Erythroblast (primary cell): ENCODE measurements at regions not wholly inside any gene's neighbourhood (a gene's known extent, or its start where the extent isn't known, plus 50 kb on each side); places are given as distances from the start of the nearest gene placed in this dataset.

ENCODE experiments used
- GATA1 ChIP-seq: IDR thresholded peaks from 2 replicates; pipeline ENCODE4 v1.6.1; 2011; ENCODE audit warnings: low read depth, mild to moderate bottlenecking, control low read depth, low read length, moderate library complexity
- POLR2A ChIP-seq: IDR thresholded peaks from 2 replicates; pipeline ENCODE4 v1.6.1; 2011; ENCODE audit warnings: mild to moderate bottlenecking, low read length

DNA sequence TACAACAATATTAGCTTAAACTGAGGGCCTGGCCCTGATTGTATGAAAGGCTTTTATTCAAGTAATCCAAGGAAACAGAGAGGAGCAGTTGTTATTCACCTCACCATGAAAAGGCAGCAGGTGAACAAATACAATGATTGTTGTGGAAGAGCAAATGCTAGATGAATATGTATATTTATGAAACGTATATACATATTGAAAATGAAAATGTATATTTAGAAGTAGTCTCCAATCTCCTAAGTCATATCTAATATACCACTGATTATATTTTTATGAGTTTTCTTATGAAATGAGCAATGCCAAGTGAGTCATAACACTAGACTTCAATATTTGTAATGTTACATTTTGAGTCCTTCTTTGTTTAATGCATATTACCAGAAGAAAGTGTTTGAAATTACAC is 116.2 kb upstream of the KCNMB2 start:
- TF ChIP-seq POLR2A (no peak), GATA1 (no peak)
